ENCODE measurements at regions not wholly inside any gene's neighbourhood (a gene's known extent, or its start where the extent isn't known, plus 50 kb on each side); places are given as distances from the start of the nearest gene placed in this dataset.

GRCh38 chr7:112877691-112878460 lies 87.7 kb upstream of the TMEM168 start:
- H2AFZ ChIP-seq, result no peak overlapping the region
- H3K27me3 ChIP-seq (ENCODE audit: insufficient read depth), result no peaks in the 10 kb centered on the region
- Mint-ChIP-seq H3K27me3 (ENCODE audit: insufficient read depth, low read depth, poor library complexity) (no peaks in the 10 kb centered on the region), H3K4me3 (no peak overlapping the region), H3K27ac (no peak overlapping the region), H3K9me3 (no peaks in the 10 kb centered on the region), H3K36me3 (ENCODE audit: low read depth) (no peaks in the 10 kb centered on the region), H3K4me1 (no peaks in the 10 kb centered on the region)
- no peaks in the 10 kb centered on the region; the same call in 1 of the 2 replicates for H4K20me1 ChIP-seq (replicated peaks; ENCODE audit: insufficient read depth)
- H3K4me3 ChIP-seq, result no peak overlapping the region
- no peak for DNase-seq (ENCODE audit: low spot score)
- H3K79me2 ChIP-seq (replicated peaks; ENCODE audit: insufficient read depth), result peaks cover 7% of the 10 kb centered on the region; the same call in 1 of the 2 replicates
- no peaks in the 10 kb centered on the region for H3K36me3 ChIP-seq (ENCODE audit: insufficient read depth)
- H3K4me2 ChIP-seq, result no peak overlapping the region
- TF ChIP-seq EZH2 (IDR thresholded peaks at IDR 0.05; ENCODE audit: low read depth, unreplicated experiment) (no peak), ZNF114 (CRISPR knock-in tag; IDR thresholded peaks at IDR 0.05) (no peak), REST (IDR thresholded peaks at IDR 0.05; ENCODE audit: unreplicated experiment) (no peak), ZNF462 (CRISPR knock-in tag; IDR thresholded peaks at IDR 0.05) (no peak), EZH2phosphoT487 (IDR thresholded peaks at IDR 0.05; ENCODE audit: unreplicated experiment) (no peak), JUNB (IDR thresholded peaks at IDR 0.05; ENCODE audit: unreplicated experiment) (no peak), CTCF (conservative IDR thresholded peaks at IDR 0.05; ENCODE audit: low read depth in 2 of 2) (no peak), POLR2AphosphoS5 (IDR thresholded peaks at IDR 0.05; ENCODE audit: low read depth) (no peak), ZNF331 (CRISPR knock-in tag; IDR thresholded peaks at IDR 0.05; ENCODE audit: low read depth) (no peak), NANOG (IDR thresholded peaks at IDR 0.05; ENCODE audit: borderline replicate concordance) (no peak), ETS1 (IDR thresholded peaks at IDR 0.05) (no peak), CREB1 (CRISPR knock-in tag; IDR thresholded peaks at IDR 0.05; ENCODE audit: low read depth) (no peak), STAT1 (IDR thresholded peaks at IDR 0.05; ENCODE audit: unreplicated experiment) (no peak)
- H3F3A ChIP-seq (replicated peaks; ENCODE audit: low read depth), result no peaks in the 10 kb centered on the region
- no peaks in the 10 kb centered on the region for H3K9me2 ChIP-seq (ENCODE audit: insufficient read depth)
- no peak overlapping the region for H3K27ac ChIP-seq (ENCODE audit: low read depth)
- no peak for ATAC-seq
- no peaks in the 10 kb centered on the region for H3K4me1 ChIP-seq (ENCODE audit: insufficient read depth)

Data from GM23338 (cell line).